ENCODE measurements at regions not wholly inside any gene's neighbourhood (a gene's known extent, or its start where the extent isn't known, plus 50 kb on each side); places are given as distances from the start of the nearest gene placed in this dataset.

DNA sequence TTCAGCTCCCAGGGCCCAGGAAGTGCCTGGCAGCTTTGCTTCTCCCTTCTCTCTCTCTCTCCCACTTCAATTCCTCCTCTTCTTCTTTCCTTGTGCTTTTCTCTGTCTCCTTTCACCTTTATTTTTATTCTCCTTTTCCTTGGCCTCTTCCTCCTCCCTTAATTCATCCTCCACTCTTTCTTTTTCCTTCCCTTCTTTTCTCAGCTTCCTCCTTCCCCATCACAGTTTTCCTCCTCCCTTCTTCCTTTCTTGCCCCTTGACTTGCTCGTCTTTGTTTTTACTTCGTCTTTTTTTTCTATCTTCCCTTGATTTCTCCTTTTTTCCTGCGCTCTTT is 99.4 kb upstream of the LHX1 start:
- DNase-seq (ENCODE audit: low read depth in 1 of 2, low spot score in 2 of 2) (no peak), FAIRE-seq (no peak)
- H3K23ac ChIP-seq (ENCODE audit: insufficient read length) = no peak overlapping the region
- peak overlapping the region; percentile 27 to 47; a peak in 3 of 4 replicates for H3K4me2 ChIP-seq (ENCODE audit: insufficient read depth in 1 of 2, low read depth in 2 of 2, low read length in 2 of 2)
- H3K79me2 ChIP-seq (ENCODE audit: control insufficient read depth in 1 of 2, insufficient read depth in 2 of 2, low read length in 2 of 2) = no peaks in the 10 kb centered on the region
- H3K27me3 ChIP-seq (replicated peaks in 1 of 4; ENCODE audit: control insufficient read depth in 3 of 4, extremely low read depth in 1 of 4, insufficient read depth in 3 of 4, low read length in 3 of 4) = no peaks in the 10 kb centered on the region; a peak in 2 of 7 replicates
- H3K79me1 ChIP-seq (ENCODE audit: low read depth, low read length) = no peaks in the 10 kb centered on the region
- peaks cover 6 to 20% (median 11%) of the 10 kb centered on the region in 4 experiments for H3K4me1 ChIP-seq (replicated peaks in 1 of 4; ENCODE audit: control insufficient read depth in 3 of 4, insufficient read depth in 4 of 4, low read length in 3 of 4)
- no peak overlapping the region for H2BK12ac ChIP-seq (ENCODE audit: low read depth, low read length)
- no peak overlapping the region for H2BK120ac ChIP-seq (replicated peaks; ENCODE audit: low read depth, low read length)
- H4K8ac ChIP-seq (ENCODE audit: extremely low read depth, insufficient read depth, low read length) = no peak overlapping the region
- no peaks in the 10 kb centered on the region for H3K36me3 ChIP-seq (ENCODE audit: control insufficient read depth in 2 of 4, insufficient read depth in 4 of 4, low read length in 3 of 4)
- H3K27ac ChIP-seq (ENCODE audit: low read depth, low read length) = no peak overlapping the region
- no peak overlapping the region for H2BK15ac ChIP-seq (ENCODE audit: low read length)
- no peak overlapping the region for H3K9ac ChIP-seq (replicated peaks in 1 of 4; ENCODE audit: extremely low read depth in 1 of 4, low read depth in 3 of 4, low read length in 3 of 4)
- H3K14ac ChIP-seq (ENCODE audit: insufficient read length) = no peak overlapping the region
- H2BK5ac ChIP-seq (ENCODE audit: low read depth, low read length) = no peak overlapping the region
- H3K23me2 ChIP-seq (ENCODE audit: low read depth, low read length) = no peaks in the 10 kb centered on the region
- no peak overlapping the region for H2AK5ac ChIP-seq (ENCODE audit: low read depth, low read length)
- no peak overlapping the region for H3K4ac ChIP-seq (replicated peaks; ENCODE audit: insufficient read length, low read depth, low read length)
- H3K18ac ChIP-seq (ENCODE audit: extremely low read depth, low read length) = no peak overlapping the region
- no peak overlapping the region for H2BK20ac ChIP-seq (ENCODE audit: low read length)
- H2AFZ ChIP-seq (ENCODE audit: low read length) = no peak overlapping the region
- POLR2A ChIA-PET (ENCODE audit: partially characterized antibody) = interaction anchor here (1.3 kb wide), 1 partner anchor 64 kb away, joined by 3 read pairs; no protein-coding TSS in a partner anchor
- no peak overlapping the region for H3K4me3 ChIP-seq (ENCODE audit: extremely low read depth in 1 of 4, insufficient read depth in 2 of 4, low read depth in 3 of 4, low read length in 4 of 4)
- WGBS, 2 experiments (ENCODE audit: extremely low coverage in 1 of 2, insufficient coverage in 1 of 2, insufficient read length in 1 of 2, insufficient replicate concordance in 2 of 2, low coverage in 1 of 2, low lambda C conversion rate in 2 of 2, missing lambda C conversion rate in 1 of 2) = 50% methylated on average over 3 of the region's 3 CpGs; no CpG with 5 or more reads in 1 of the 2 experiments
- no peak overlapping the region for H4K5ac ChIP-seq (ENCODE audit: insufficient read length, low read depth, low read length)
- no peaks in the 10 kb centered on the region for H4K20me1 ChIP-seq (replicated peaks in 1 of 2; ENCODE audit: control insufficient read depth in 1 of 2, insufficient read depth in 2 of 2, low read length in 2 of 2)
- CTCF ChIA-PET (ENCODE audit: partially characterized antibody) = interaction anchor here (0.9 to 1.0 kb wide), 3 partner anchors 18 to 209 kb away, joined by 3 read pairs; no protein-coding TSS in a partner anchor
- no peak overlapping the region for H4K91ac ChIP-seq (replicated peaks; ENCODE audit: insufficient read length, low read length)
- no peaks in the 10 kb centered on the region for H3K9me3 ChIP-seq (ENCODE audit: insufficient read depth in 2 of 2, low read depth in 1 of 2, low read length in 1 of 2)
- no peak overlapping the region for H3K56ac ChIP-seq (replicated peaks; ENCODE audit: insufficient read length, low read depth, low read length)
- TF ChIP-seq SP4 (IDR thresholded peaks at IDR 0.05; ENCODE audit: low read length) = no peak
